K562 (cell line): ENCODE measurements at regions not wholly inside any gene's neighbourhood (a gene's known extent, or its start where the extent isn't known, plus 50 kb on each side); places are given as distances from the start of the nearest gene placed in this dataset.

ENCODE experiments used
- ATAC-seq: fragments of 200-7000 bp; cut with Tn5 transposase; 3 replicates; pipeline ENCODE4 v1.9.1; 2020; ENCODE audit warnings: moderate library complexity
- BruUV-seq: library from RNA; stranded (reverse); fragments of 400-500 nt; replicated peaks from 2 replicates; lab custom pipeline; 2021; lab: Mats Ljungman, UMichigan
- CTCF ChIA-PET: fragments of 300-600 bp; formaldehyde crosslinking; extraction: SDS; loops from one replicate; lab custom pipeline; 2021; ENCODE audit warnings: low intra/inter-chr PET ratio; lab: Yijun Ruan, JAX
- POLR2A ChIA-PET: fragments of 300-600, 350-650 bp; sonication (Branson Sonifier 250); formaldehyde crosslinking; extraction: SDS; loops from one replicate; lab custom pipeline; 2021; ENCODE audit warnings: antibody characterized with exemption, inconsistent platforms; lab: Yijun Ruan, JAX
- DNase-seq, 4 experiments: peaks; one replicate each; pipeline versions ENCODE4 v3.0.0 to v3.0.0-alpha.2; 2011 to 2018; ENCODE audit warnings: low spot score in 3 of 4, mixed read lengths in 3 of 4; ENCODE audit errors: extremely low read depth in 1 of 4
- FAIRE-seq: peaks from 2 replicates; lab custom pipeline; 2011; peaks lifted over from hg19 to GRCh38; lab: Jason Lieb, UNC
- H2AFZ ChIP-seq: 2 replicates; pipeline ENCODE4 v1.6.0; 2011; ENCODE audit warnings: low read depth, low read length, control low read depth, inconsistent platforms
- H3K27ac ChIP-seq: fragments of 200-600 bp; 3 replicates; pipeline ENCODE4 v1.8.0; 2011; ENCODE audit warnings: low read depth, mild to moderate bottlenecking, control low read depth, inconsistent platforms, low read length, moderate library complexity, mixed read lengths; ENCODE audit errors: extremely low read depth
- H3K27me3 ChIP-seq, 2 experiments: fragments of 300-600 bp in 1 of 2; 2 replicates in 1 of 2; 3 replicates in 1 of 2; pipeline versions ENCODE4 v1.6.0 to v1.8.0; 2011; ENCODE audit warnings: inconsistent platforms in 2 of 2, low read length in 2 of 2, mild to moderate bottlenecking in 1 of 2, mixed read lengths in 1 of 2, moderate library complexity in 1 of 2; ENCODE audit not compliant: control insufficient read depth in 2 of 2, insufficient read depth in 2 of 2
- H3K36me3 ChIP-seq: fragments of 300-600 bp; 3 replicates; pipeline ENCODE4 v1.8.0; 2011; ENCODE audit warnings: mild to moderate bottlenecking, low read length, inconsistent platforms; ENCODE audit not compliant: control insufficient read depth, insufficient read depth
- H3K4me1 ChIP-seq, 2 experiments: fragments of 200-600 bp in 1 of 2; replicated peaks in 1 of 2; 2 replicates in 1 of 2; 3 replicates in 1 of 2; pipeline versions ENCODE4 v1.5.1 to v1.8.0; 2011; ENCODE audit warnings: inconsistent platforms in 2 of 2, low read length in 2 of 2, mild to moderate bottlenecking in 1 of 2, mixed read lengths in 1 of 2, moderate library complexity in 1 of 2; ENCODE audit not compliant: control insufficient read depth in 2 of 2, insufficient read depth in 2 of 2
- H3K4me2 ChIP-seq: 2 replicates; pipeline ENCODE4 v1.6.1; 2011; ENCODE audit warnings: low read length, control low read depth, inconsistent platforms, mixed read lengths; ENCODE audit not compliant: insufficient read depth
- H3K4me3 ChIP-seq: fragments of 200-600 bp; sonication (generic), shearing (Covaris generic); 2 replicates; pipeline ENCODE4 v1.5.1; 2016; ENCODE audit warnings: control low read depth, inconsistent platforms
- H3K79me2 ChIP-seq: fragments of 200-600 bp; 3 replicates; pipeline ENCODE4 v1.8.0; 2011; ENCODE audit warnings: low read length, inconsistent platforms; ENCODE audit not compliant: control insufficient read depth, insufficient read depth
- H3K9ac ChIP-seq, 2 experiments: 2 replicates each; pipeline versions ENCODE4 v1.6.0 to v1.6.1; 2011; ENCODE audit warnings: low read depth in 2 of 2, low read length in 2 of 2, control low read depth in 1 of 2, inconsistent platforms in 1 of 2, mild to moderate bottlenecking in 1 of 2, mixed read lengths in 1 of 2; ENCODE audit not compliant: insufficient read depth in 1 of 2
- H3K9me1 ChIP-seq: one replicate; pipeline ENCODE4 v1.6.0; 2011; ENCODE audit warnings: inconsistent platforms, mild to moderate bottlenecking, low read length, moderate library complexity; ENCODE audit not compliant: control insufficient read depth, insufficient read depth
- H3K9me3 ChIP-seq: replicated peaks from 2 replicates; pipeline ENCODE4 v1.5.1; 2011; ENCODE audit warnings: low read depth, low read length, inconsistent platforms; ENCODE audit not compliant: control insufficient read depth, insufficient read depth
- H4K20me1 ChIP-seq: replicated peaks from 2 replicates; pipeline ENCODE4 v1.6.1; 2011; ENCODE audit warnings: low read length, inconsistent platforms, mixed read lengths; ENCODE audit not compliant: control insufficient read depth, insufficient read depth
- ARNT ChIP-seq, 2 experiments: fragments of 450-650 bp; IDR thresholded peaks; 2 replicates each; pipeline ENCODE4 v1.6.1; 2016; ENCODE audit warnings: mild to moderate bottlenecking in 1 of 2
- HMGN3 ChIP-seq: IDR thresholded peaks from 2 replicates; pipeline ENCODE4 v1.6.1; 2011; ENCODE audit warnings: borderline replicate concordance, low read depth, mild to moderate bottlenecking, mixed read lengths, low read length; ENCODE audit not compliant: insufficient read length; ENCODE audit errors: extremely low read depth
- STAG1 ChIP-seq: sonication (generic); formaldehyde crosslinking; IDR thresholded peaks from 2 replicates; pipeline ENCODE4 v1.5.0; 2020; ENCODE audit warnings: missing genetic modification reagents, borderline replicate concordance
- TSC22D4 ChIP-seq: fragments of 450-650 bp; IDR thresholded peaks from 2 replicates; pipeline ENCODE4 v1.6.1; 2016; ENCODE audit warnings: missing genetic modification characterization, missing biosample characterization, control low read depth
- WGBS: fragments of 100-300 bp; shearing (Covaris generic); methylation state at CpG from one replicate; pipeline ENCODE4 v1.1.6; 2016; ENCODE audit warnings: low coverage, mixed read lengths; ENCODE audit not compliant: insufficient coverage; ENCODE audit errors: missing lambda C conversion rate; 5-methylcytosine and 5-hydroxymethylcytosine counted together
- in situ Hi-C: fragments of 300-500 bp; cut with MboI; formaldehyde crosslinking; loops from 4 replicates; pipeline ENCODE4 v1.15.0; 2018; ENCODE audit warnings: inconsistent platforms, mixed read lengths
- intact Hi-C: fragments of 100-400 bp; cut with micrococcal nuclease; formaldehyde crosslinking; loops from 2 replicates; pipeline ENCODE4 v1.14.2; 2022
- TF ChIP-seq, protein P1 (sequence below), 3 experiments: IDR thresholded peaks in 2 of 3; conservative IDR thresholded peaks in 1 of 3; 2 replicates each; pipeline ENCODE4 v1.5.1; 2011 to 2012; ENCODE audit warnings: low read length in 3 of 3, mild to moderate bottlenecking in 3 of 3, control low read depth in 2 of 3, improper control_type of control experiment in 1 of 3, inconsistent platforms in 1 of 3, low read depth in 1 of 3, mixed read lengths in 1 of 3, moderate library complexity in 1 of 3; ENCODE audit not compliant: insufficient read depth in 2 of 3

GRCh38 chr5:136805466-136805865 is 440.1 kb upstream of the TRPC7 start (continued):
- TF ChIP-seq STAG1 (CRISPR knock-in tag): no peak
- TF ChIP-seq HMGN3: no peak
- no peak for TF ChIP-seq ARNT (IDR thresholded peaks at IDR 0.05)

GRCh38 chr5:136802383-136802782 is 437.0 kb upstream of the TRPC7 start:
- no peaks in the 10 kb centered on the region for H3K9me3 ChIP-seq
- intact Hi-C loops (no loop called here), in situ Hi-C loops (no loop called here)
- BruUV-seq: no TSS peak
- 0% methylated on average over 2 of the region's 2 CpGs for WGBS
- no peak overlapping the region for H2AFZ ChIP-seq
- ChIA-PET CTCF (interaction anchor here (1.0 kb wide), 1 partner anchor 697 kb away, joined by 7 read pairs; the partner anchor contains the start of gene SPOCK1), POLR2A (no interaction called here)
- no peak for TF ChIP-seq TSC22D4
- TF ChIP-seq, protein P1, sequence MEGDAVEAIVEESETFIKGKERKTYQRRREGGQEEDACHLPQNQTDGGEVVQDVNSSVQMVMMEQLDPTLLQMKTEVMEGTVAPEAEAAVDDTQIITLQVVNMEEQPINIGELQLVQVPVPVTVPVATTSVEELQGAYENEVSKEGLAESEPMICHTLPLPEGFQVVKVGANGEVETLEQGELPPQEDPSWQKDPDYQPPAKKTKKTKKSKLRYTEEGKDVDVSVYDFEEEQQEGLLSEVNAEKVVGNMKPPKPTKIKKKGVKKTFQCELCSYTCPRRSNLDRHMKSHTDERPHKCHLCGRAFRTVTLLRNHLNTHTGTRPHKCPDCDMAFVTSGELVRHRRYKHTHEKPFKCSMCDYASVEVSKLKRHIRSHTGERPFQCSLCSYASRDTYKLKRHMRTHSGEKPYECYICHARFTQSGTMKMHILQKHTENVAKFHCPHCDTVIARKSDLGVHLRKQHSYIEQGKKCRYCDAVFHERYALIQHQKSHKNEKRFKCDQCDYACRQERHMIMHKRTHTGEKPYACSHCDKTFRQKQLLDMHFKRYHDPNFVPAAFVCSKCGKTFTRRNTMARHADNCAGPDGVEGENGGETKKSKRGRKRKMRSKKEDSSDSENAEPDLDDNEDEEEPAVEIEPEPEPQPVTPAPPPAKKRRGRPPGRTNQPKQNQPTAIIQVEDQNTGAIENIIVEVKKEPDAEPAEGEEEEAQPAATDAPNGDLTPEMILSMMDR (IDR thresholded peaks at IDR 0.05 in 2 of 3, conservative IDR thresholded peaks at IDR 0.05 in 1 of 3; ENCODE audit: insufficient read depth in 2 of 3, low read depth in 1 of 3, low read length in 3 of 3): peak in 1 of 3 experiments; percentile 31; a peak in 2 of 6 replicates
- H3K79me2 ChIP-seq: no peaks in the 10 kb centered on the region
- H3K4me1 ChIP-seq: no peaks in the 10 kb centered on the region
- no peak for FAIRE-seq
- H3K27me3 ChIP-seq: no peaks in the 10 kb centered on the region
- H4K20me1 ChIP-seq: no peaks in the 10 kb centered on the region
- DNase-seq: no peak
- H3K4me3 ChIP-seq: no peak overlapping the region
- no peak overlapping the region for H3K9ac ChIP-seq
- H3K9me1 ChIP-seq: no peaks in the 10 kb centered on the region
- H3K27ac ChIP-seq: no peak overlapping the region
- no peak overlapping the region for H3K4me2 ChIP-seq
- no peak for ATAC-seq
- H3K36me3 ChIP-seq: no peaks in the 10 kb centered on the region
